BLaER1 (cell line): ENCODE measurements at regions not wholly inside any gene's neighbourhood (a gene's known extent, or its start where the extent isn't known, plus 50 kb on each side); places are given as distances from the start of the nearest gene placed in this dataset.

ENCODE experiments used
- H3K27ac ChIP-seq: shearing (Covaris generic); formaldehyde crosslinking; 2 replicates; pipeline ENCODE4 v1.8.1; 2022
- H3K27me3 ChIP-seq: shearing (Covaris generic); formaldehyde crosslinking; 2 replicates; pipeline ENCODE4 v1.8.1; 2022
- H3K36me3 ChIP-seq: shearing (Covaris generic); formaldehyde crosslinking; 2 replicates; pipeline ENCODE4 v1.8.1; 2022
- H3K4me1 ChIP-seq: shearing (Covaris generic); formaldehyde crosslinking; 2 replicates; pipeline ENCODE4 v1.8.1; 2022
- H3K4me2 ChIP-seq: shearing (Covaris generic); formaldehyde crosslinking; 2 replicates; pipeline ENCODE4 v1.8.1; 2022
- H3K4me3 ChIP-seq: shearing (Covaris generic); formaldehyde crosslinking; 2 replicates; pipeline ENCODE4 v1.8.1; 2022
- H3K9ac ChIP-seq: shearing (Covaris generic); formaldehyde crosslinking; 2 replicates; pipeline ENCODE4 v1.8.1; 2022
- H3K9me3 ChIP-seq: shearing (Covaris generic); formaldehyde crosslinking; 2 replicates; pipeline ENCODE4 v1.8.1; 2022
- H4K20me1 ChIP-seq: shearing (Covaris generic); formaldehyde crosslinking; 2 replicates; pipeline ENCODE4 v1.8.1; 2022
- Cebpa-rat ChIP-seq: shearing (Covaris generic); IDR thresholded peaks from 2 replicates; pipeline ENCODE4 v1.8.1; 2022

- H3K9me3 ChIP-seq = peaks cover 14% of the 10 kb centered on the region
- H3K4me2 ChIP-seq = no peak overlapping the region
- no peak overlapping the region for H3K27ac ChIP-seq
- no peak for TF ChIP-seq Cebpa-rat
- no peaks in the 10 kb centered on the region for H3K36me3 ChIP-seq
- no peak overlapping the region for H3K4me3 ChIP-seq
- H3K27me3 ChIP-seq = peaks cover 8% of the 10 kb centered on the region; the same call in 1 of the 2 replicates
- H4K20me1 ChIP-seq = no peaks in the 10 kb centered on the region
- H3K9ac ChIP-seq = no peak overlapping the region
- no peaks in the 10 kb centered on the region for H3K4me1 ChIP-seq
Observed at GRCh38 chr5:114056185-114056538, 305.7 kb upstream of the KCNN2 start.

- H3K4me3 ChIP-seq = no peak overlapping the region
- H4K20me1 ChIP-seq = no peaks in the 10 kb centered on the region
- 0 out of 2 replicates have a peak, but pooled peaks cover 2% of the 10 kb centered on the region for H3K27me3 ChIP-seq
- no peak overlapping the region for H3K4me2 ChIP-seq
- H3K9me3 ChIP-seq = peaks cover 6% of the 10 kb centered on the region
- H3K4me1 ChIP-seq = peaks cover 4% of the 10 kb centered on the region; the same call in 1 of the 2 replicates
- H3K27ac ChIP-seq = no peak overlapping the region
- H3K9ac ChIP-seq = no peak overlapping the region
- TF ChIP-seq Cebpa-rat = no peak
- H3K36me3 ChIP-seq = no peaks in the 10 kb centered on the region
Observed at GRCh38 chr5:114060866-114061265, 301.0 kb upstream of the KCNN2 start.

GRCh38 chr5:114062932-114063867, 298.7 kb upstream of the KCNN2 start:
- Histone ChIP-seq H4K20me1 (no peaks in the 10 kb centered on the region), H3K4me3 (no peak overlapping the region), H3K36me3 (no peaks in the 10 kb centered on the region), H3K4me2 (no peak overlapping the region), H3K4me1 (peaks cover 4% of the 10 kb centered on the region; the same call in 1 of the 2 replicates), H3K27ac (no peak overlapping the region), H3K27me3 (no peaks in the 10 kb centered on the region), H3K9me3 (no peaks in the 10 kb centered on the region), H3K9ac (no peak overlapping the region)
- no peak for TF ChIP-seq Cebpa-rat

GRCh38 chr5:114065912-114066311, 296.0 kb upstream of the KCNN2 start:
- Histone ChIP-seq H3K36me3 (no peaks in the 10 kb centered on the region), H3K27ac (no peak overlapping the region), H3K27me3 (no peaks in the 10 kb centered on the region), H3K4me3 (no peak overlapping the region), H3K9ac (no peak overlapping the region), H4K20me1 (no peaks in the 10 kb centered on the region), H3K4me1 (peaks cover 4% of the 10 kb centered on the region; the same call in 1 of the 2 replicates), H3K9me3 (no peaks in the 10 kb centered on the region), H3K4me2 (no peak overlapping the region)
- no peak for TF ChIP-seq Cebpa-rat

GRCh38 chr5:114070093-114070722, 291.7 kb upstream of the KCNN2 start:
- Histone ChIP-seq H3K27me3 (no peaks in the 10 kb centered on the region), H3K9ac (no peak overlapping the region), H3K4me3 (no peak overlapping the region), H3K4me2 (no peak overlapping the region), H3K27ac (no peak overlapping the region), H3K36me3 (no peaks in the 10 kb centered on the region), H3K4me1 (peaks cover under 1% of the 10 kb centered on the region; the same call in 1 of the 2 replicates), H3K9me3 (no peaks in the 10 kb centered on the region), H4K20me1 (no peaks in the 10 kb centered on the region)
- no peak for TF ChIP-seq Cebpa-rat

GRCh38 chr5:114089259-114089658, 272.6 kb upstream of the KCNN2 start:
- TF ChIP-seq Cebpa-rat = no peak
- Histone ChIP-seq H3K4me3 (no peak overlapping the region), H3K4me2 (no peak overlapping the region), H3K9ac (no peak overlapping the region), H3K9me3 (peaks cover 31% of the 10 kb centered on the region), H3K36me3 (no peaks in the 10 kb centered on the region), H3K4me1 (no peaks in the 10 kb centered on the region), H3K27ac (no peak overlapping the region), H3K27me3 (no peaks in the 10 kb centered on the region), H4K20me1 (no peaks in the 10 kb centered on the region)

GRCh38 chr5:114097570-114097969, 264.3 kb upstream of the KCNN2 start:
- H3K9me3 ChIP-seq = peaks cover 12% of the 10 kb centered on the region
- no peak for TF ChIP-seq Cebpa-rat
- no peaks in the 10 kb centered on the region for H3K27me3 ChIP-seq
- no peak overlapping the region for H3K4me2 ChIP-seq
- H3K27ac ChIP-seq = no peak overlapping the region
- H3K9ac ChIP-seq = no peak overlapping the region
- H3K4me1 ChIP-seq = no peaks in the 10 kb centered on the region
- no peaks in the 10 kb centered on the region for H3K36me3 ChIP-seq
- H4K20me1 ChIP-seq = no peaks in the 10 kb centered on the region
- no peak overlapping the region for H3K4me3 ChIP-seq

GRCh38 chr5:114099161-114099560, 262.7 kb upstream of the KCNN2 start:
- Histone ChIP-seq H3K27me3 (no peaks in the 10 kb centered on the region), H3K4me2 (no peak overlapping the region), H3K4me3 (no peak overlapping the region), H4K20me1 (no peaks in the 10 kb centered on the region), H3K36me3 (no peaks in the 10 kb centered on the region), H3K9me3 (no peaks in the 10 kb centered on the region), H3K9ac (no peak overlapping the region), H3K27ac (no peak overlapping the region), H3K4me1 (no peaks in the 10 kb centered on the region)
- no peak for TF ChIP-seq Cebpa-rat

GRCh38 chr5:114101153-114101552, 260.7 kb upstream of the KCNN2 start:
- Histone ChIP-seq H4K20me1 (no peaks in the 10 kb centered on the region), H3K9ac (no peak overlapping the region), H3K27ac (no peak overlapping the region), H3K27me3 (no peaks in the 10 kb centered on the region), H3K4me2 (no peak overlapping the region), H3K9me3 (no peaks in the 10 kb centered on the region), H3K4me3 (no peak overlapping the region), H3K36me3 (no peaks in the 10 kb centered on the region), H3K4me1 (no peaks in the 10 kb centered on the region)
- no peak for TF ChIP-seq Cebpa-rat

GRCh38 chr5:114113604-114114003, 248.3 kb upstream of the KCNN2 start:
- no peaks in the 10 kb centered on the region for H4K20me1 ChIP-seq
- H3K4me3 ChIP-seq = no peak overlapping the region
- H3K9ac ChIP-seq = no peak overlapping the region
- H3K27ac ChIP-seq = no peak overlapping the region
- H3K9me3 ChIP-seq = no peaks in the 10 kb centered on the region
- no peaks in the 10 kb centered on the region for H3K27me3 ChIP-seq
- H3K36me3 ChIP-seq = no peaks in the 10 kb centered on the region
- no peak overlapping the region for H3K4me2 ChIP-seq
- H3K4me1 ChIP-seq = no peaks in the 10 kb centered on the region
- no peak for TF ChIP-seq Cebpa-rat
